Panc1 (cell line): ENCODE measurements at regions not wholly inside any gene's neighbourhood (a gene's known extent, or its start where the extent isn't known, plus 50 kb on each side); places are given as distances from the start of the nearest gene placed in this dataset.

Experiments used
- ATAC-seq: fragments of 200-7000 bp; cut with Tn5 transposase; 2 replicates; pipeline ENCODE4 v1.9.1; 2020; ENCODE audit warnings: mild to moderate bottlenecking, moderate library complexity
- BruUV-seq: library from RNA; stranded (reverse); fragments of 400-500 nt; replicated peaks from 2 replicates; lab custom pipeline; 2021; lab: Mats Ljungman, UMichigan
- CTCF ChIA-PET: fragments of 300-600 bp; sonication (Branson Sonifier 250); formaldehyde crosslinking; loops from one replicate; lab custom pipeline; 2022; ENCODE audit warnings: antibody characterized with exemption; lab: Charles Lee
- POLR2A ChIA-PET: fragments of 300-600 bp; sonication (Branson Sonifier 250); formaldehyde crosslinking; loops from one replicate; lab custom pipeline; 2022; ENCODE audit warnings: antibody characterized with exemption; lab: Charles Lee
- DNase-seq: peaks from one replicate; pipeline ENCODE4 v3.0.0-alpha.2; 2010; ENCODE audit warnings: low read depth, low spot score
- H3K27ac ChIP-seq: 2 replicates; pipeline ENCODE4 v1.5.1; 2011; ENCODE audit warnings: mild to moderate bottlenecking, low read length, inconsistent platforms
- H3K27me3 ChIP-seq: fragments of 200-500 bp; sonication (Bioruptor generic); 2 replicates; pipeline ENCODE4 v1.6.0; 2014; ENCODE audit warnings: low read length, inconsistent platforms; ENCODE audit not compliant: control insufficient read depth, insufficient read depth
- H3K36me3 ChIP-seq: fragments of 200-500 bp; sonication (Bioruptor generic); 2 replicates; pipeline ENCODE4 v1.5.1; 2014; ENCODE audit warnings: inconsistent platforms, mild to moderate bottlenecking, low read length, moderate library complexity; ENCODE audit not compliant: control insufficient read depth, insufficient read depth
- H3K4me1 ChIP-seq: 2 replicates; pipeline ENCODE4 v1.5.1; 2011; ENCODE audit warnings: inconsistent platforms, mild to moderate bottlenecking, low read length, moderate library complexity; ENCODE audit not compliant: control insufficient read depth, insufficient read depth
- H3K4me3 ChIP-seq, 2 experiments: 2 replicates each; pipeline ENCODE4 v1.5.1; 2011 to 2012; ENCODE audit warnings: low read depth in 2 of 2, low read length in 2 of 2, mild to moderate bottlenecking in 2 of 2, inconsistent platforms in 1 of 2, moderate library complexity in 1 of 2
- H3K9me3 ChIP-seq: fragments of 200-500 bp; sonication (Bioruptor generic); 2 replicates; pipeline ENCODE4 v1.5.1; 2014; ENCODE audit warnings: low read depth, mild to moderate bottlenecking, inconsistent platforms, low read length, moderate library complexity; ENCODE audit not compliant: control insufficient read depth, insufficient read depth
- POLR2AphosphoS5 ChIP-seq: IDR thresholded peaks from 2 replicates; pipeline ENCODE4 v1.6.1; 2012; ENCODE audit warnings: mild to moderate bottlenecking, low read depth, low read length, moderate library complexity
- REST ChIP-seq, 2 experiments: IDR thresholded peaks; 2 replicates each; pipeline ENCODE4 v1.6.1; 2011 to 2012; ENCODE audit warnings: low read depth in 2 of 2, control low read depth in 1 of 2, low read length in 1 of 2, mild to moderate bottlenecking in 1 of 2, moderate library complexity in 1 of 2; ENCODE audit not compliant: insufficient read depth in 1 of 2
- SIN3A ChIP-seq: IDR thresholded peaks from 2 replicates; pipeline ENCODE4 v1.6.1; 2012; ENCODE audit warnings: low read depth, mild to moderate bottlenecking, low read length, moderate library complexity, borderline replicate concordance; ENCODE audit not compliant: insufficient read depth
- TCF7L2 ChIP-seq: IDR thresholded peaks from 2 replicates; pipeline ENCODE4 v1.6.1; 2011; ENCODE audit warnings: mild to moderate bottlenecking, low read depth, low read length, inconsistent platforms
- in situ Hi-C: cut with HindIII; loops from 2 replicates; pipeline ENCODE4 v1.10.0; 2016; ENCODE audit warnings: low sequenced_read_pairs, low pct_unique_long_range_greater_than_20kb
- intact Hi-C: fragments of 100-400 bp; cut with micrococcal nuclease; formaldehyde crosslinking; loops from one replicate; pipeline ENCODE4 v1.10.0; 2022; ENCODE audit not compliant: unreplicated experiment
- TF ChIP-seq, protein P1 (sequence below): fragments of 450-650 bp; IDR thresholded peaks from 2 replicates; pipeline ENCODE4 v1.5.1; 2017; ENCODE audit warnings: mild to moderate bottlenecking

DNA sequence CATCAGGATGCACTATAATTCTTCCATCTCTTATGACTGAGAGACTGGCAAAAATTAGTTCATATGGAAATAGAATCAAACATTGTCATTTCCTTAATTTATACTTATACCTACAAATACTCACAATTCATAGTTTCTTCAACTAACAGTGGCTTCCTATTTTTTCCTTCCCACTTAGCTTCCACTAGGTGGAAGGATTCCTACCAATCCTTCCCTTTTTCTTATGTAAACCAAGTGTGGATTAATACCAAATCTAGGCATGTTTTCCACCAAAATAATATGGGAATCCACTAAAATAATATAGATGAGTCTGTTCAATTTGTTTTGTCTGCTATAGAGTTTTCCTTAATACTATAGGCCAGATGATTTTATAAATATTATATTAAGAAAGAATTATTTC is 1537.1 kb downstream of the PLA2G4A start:
- no peak for TF ChIP-seq TCF7L2
- TF ChIP-seq, protein P1, sequence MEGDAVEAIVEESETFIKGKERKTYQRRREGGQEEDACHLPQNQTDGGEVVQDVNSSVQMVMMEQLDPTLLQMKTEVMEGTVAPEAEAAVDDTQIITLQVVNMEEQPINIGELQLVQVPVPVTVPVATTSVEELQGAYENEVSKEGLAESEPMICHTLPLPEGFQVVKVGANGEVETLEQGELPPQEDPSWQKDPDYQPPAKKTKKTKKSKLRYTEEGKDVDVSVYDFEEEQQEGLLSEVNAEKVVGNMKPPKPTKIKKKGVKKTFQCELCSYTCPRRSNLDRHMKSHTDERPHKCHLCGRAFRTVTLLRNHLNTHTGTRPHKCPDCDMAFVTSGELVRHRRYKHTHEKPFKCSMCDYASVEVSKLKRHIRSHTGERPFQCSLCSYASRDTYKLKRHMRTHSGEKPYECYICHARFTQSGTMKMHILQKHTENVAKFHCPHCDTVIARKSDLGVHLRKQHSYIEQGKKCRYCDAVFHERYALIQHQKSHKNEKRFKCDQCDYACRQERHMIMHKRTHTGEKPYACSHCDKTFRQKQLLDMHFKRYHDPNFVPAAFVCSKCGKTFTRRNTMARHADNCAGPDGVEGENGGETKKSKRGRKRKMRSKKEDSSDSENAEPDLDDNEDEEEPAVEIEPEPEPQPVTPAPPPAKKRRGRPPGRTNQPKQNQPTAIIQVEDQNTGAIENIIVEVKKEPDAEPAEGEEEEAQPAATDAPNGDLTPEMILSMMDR: no peak; the same call in 1 of the 2 replicates
- TF ChIP-seq POLR2AphosphoS5: no peak
- no peak for TF ChIP-seq SIN3A
- no peak for TF ChIP-seq REST (IDR thresholded peaks at IDR 0.05; ENCODE audit: insufficient read depth in 1 of 2, low read depth in 2 of 2, low read length in 1 of 2)
- ATAC-seq (no peak), DNase-seq (no peak)
- BruUV-seq: no TSS peak
- Histone ChIP-seq H3K27ac (no peak overlapping the region), H3K4me1 (no peaks in the 10 kb centered on the region), H3K36me3 (no peaks in the 10 kb centered on the region), H3K9me3 (no peaks in the 10 kb centered on the region), H3K4me3 (no peak overlapping the region), H3K27me3 (no peaks in the 10 kb centered on the region)
- in situ Hi-C loops (no loop called here), intact Hi-C loops (no loop called here)
- ChIA-PET POLR2A (no interaction called here), CTCF (no interaction called here)

DNA sequence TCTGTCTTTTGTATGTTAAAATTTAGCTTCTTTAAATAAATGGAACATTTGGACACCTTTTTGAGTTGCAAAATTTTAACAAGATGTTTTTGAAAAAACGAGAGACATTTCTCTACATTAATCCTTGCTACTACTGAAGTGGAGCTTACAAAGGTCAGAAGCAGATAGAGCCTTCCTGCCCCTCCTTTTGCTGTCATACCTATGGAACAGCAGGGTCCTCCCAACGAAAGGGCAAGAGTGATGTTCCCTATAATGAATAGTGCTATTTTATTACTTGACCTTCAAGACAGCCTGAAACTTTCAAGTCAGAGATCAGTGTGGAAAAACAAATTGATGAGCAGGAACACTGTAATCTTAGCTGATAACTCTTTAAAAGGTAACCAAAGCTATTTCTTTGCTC is 1538.9 kb downstream of the PLA2G4A start:
- ChIA-PET CTCF (no interaction called here), POLR2A (no interaction called here)
- no peak for ATAC-seq
- Histone ChIP-seq H3K27me3 (no peaks in the 10 kb centered on the region), H3K9me3 (no peaks in the 10 kb centered on the region), H3K36me3 (no peaks in the 10 kb centered on the region), H3K27ac (no peak overlapping the region), H3K4me1 (no peaks in the 10 kb centered on the region), H3K4me3 (no peak overlapping the region)
- no peak for TF ChIP-seq SIN3A
- TF ChIP-seq REST (IDR thresholded peaks at IDR 0.05; ENCODE audit: insufficient read depth in 1 of 2, low read depth in 2 of 2, low read length in 1 of 2): no peak
- in situ Hi-C loops (no loop called here), intact Hi-C loops (no loop called here)
- BruUV-seq: no TSS peak
- no peak for DNase-seq
